GM19395 (cell line): ENCODE measurements at regions not wholly inside any gene's neighbourhood (a gene's known extent, or its start where the extent isn't known, plus 50 kb on each side); places are given as distances from the start of the nearest gene placed in this dataset.
A peak's percentile ranks its signal among the peaks of the same experiment; 100 is the strongest.

Experiments used
- ATAC-seq: cut with Tn5 transposase; IDR thresholded peaks from one replicate; pipeline ENCODE4 v1.9.1; 2021; ENCODE audit warnings: mild to moderate bottlenecking, moderate library complexity; ENCODE audit not compliant: unreplicated experiment

- ATAC-seq, result peak; percentile 91
Observed at GRCh38 chr3:18740631-18741583, 315.8 kb upstream of the SATB1 start.

- ATAC-seq, result no peak
Observed at GRCh38 chr3:18739099-18739433, 313.9 kb upstream of the SATB1 start.

GRCh38 chr3:18738393-18739098 lies 313.4 kb upstream of the SATB1 start:
- no peak for ATAC-seq

GRCh38 chr3:18735005-18735404 lies 309.9 kb upstream of the SATB1 start:
- ATAC-seq, result no peak

- ATAC-seq, result no peak
Observed at GRCh38 chr3:18734309-18734708, 309.2 kb upstream of the SATB1 start.

- ATAC-seq, result no peak
Observed at GRCh38 chr3:18732474-18732873, 307.3 kb upstream of the SATB1 start.

GRCh38 chr3:18730491-18730890 lies 305.4 kb upstream of the SATB1 start:
- ATAC-seq, result no peak

GRCh38 chr3:18729671-18730070 lies 304.5 kb upstream of the SATB1 start:
- ATAC-seq, result no peak

- no peak for ATAC-seq
Observed at GRCh38 chr3:18725668-18726407, 300.7 kb upstream of the SATB1 start.

GRCh38 chr3:18724456-18724855 lies 299.3 kb upstream of the SATB1 start:
- ATAC-seq, result no peak

GRCh38 chr3:18723206-18723810 lies 298.2 kb upstream of the SATB1 start:
- no peak for ATAC-seq

- ATAC-seq, result no peak
Observed at GRCh38 chr3:18720543-18720942, 295.4 kb upstream of the SATB1 start.

- ATAC-seq, result no peak
Observed at GRCh38 chr3:18717598-18717997, 292.5 kb upstream of the SATB1 start.

- no peak for ATAC-seq
Observed at GRCh38 chr3:18716821-18717220, 291.7 kb upstream of the SATB1 start.

- no peak for ATAC-seq
Observed at GRCh38 chr3:18716101-18716500, 291.0 kb upstream of the SATB1 start.

- no peak for ATAC-seq
Observed at GRCh38 chr3:18715208-18715607, 290.1 kb upstream of the SATB1 start.

- ATAC-seq, result no peak
Observed at GRCh38 chr3:18713577-18713951, 288.4 kb upstream of the SATB1 start.

GRCh38 chr3:18712713-18713576 lies 287.8 kb upstream of the SATB1 start:
- ATAC-seq, result no peak

- no peak for ATAC-seq
Observed at GRCh38 chr3:18704326-18704725, 279.2 kb upstream of the SATB1 start.

GRCh38 chr3:18703798-18704197 lies 278.7 kb upstream of the SATB1 start:
- ATAC-seq, result no peak
